Fibroblast of pulmonary artery (primary cell): ENCODE measurements at regions not wholly inside any gene's neighbourhood (a gene's known extent, or its start where the extent isn't known, plus 50 kb on each side); places are given as distances from the start of the nearest gene placed in this dataset.

ENCODE experiments used
- DNase-seq: peaks from one replicate; pipeline ENCODE4 v3.0.0-alpha.2; 2010; ENCODE audit warnings: low read depth
- H3K4me3 ChIP-seq: replicated peaks from 2 replicates; pipeline ENCODE4 v1.5.1; 2011; ENCODE audit warnings: low read depth, mild to moderate bottlenecking, control low read depth, low read length, moderate library complexity
- CTCF ChIP-seq: IDR thresholded peaks from 2 replicates; pipeline ENCODE4 v1.5.1; 2011; ENCODE audit warnings: mild to moderate bottlenecking, control low read depth, low read length, inconsistent platforms; ENCODE audit errors: missing control alignments

- DNase-seq: peak; percentile 33
- TF ChIP-seq CTCF: no peak
- H3K4me3 ChIP-seq: no peak overlapping the region
Measured at GRCh38 chr12:60172266-60173211, 576.7 kb downstream of the SLC16A7 start.

DNA sequence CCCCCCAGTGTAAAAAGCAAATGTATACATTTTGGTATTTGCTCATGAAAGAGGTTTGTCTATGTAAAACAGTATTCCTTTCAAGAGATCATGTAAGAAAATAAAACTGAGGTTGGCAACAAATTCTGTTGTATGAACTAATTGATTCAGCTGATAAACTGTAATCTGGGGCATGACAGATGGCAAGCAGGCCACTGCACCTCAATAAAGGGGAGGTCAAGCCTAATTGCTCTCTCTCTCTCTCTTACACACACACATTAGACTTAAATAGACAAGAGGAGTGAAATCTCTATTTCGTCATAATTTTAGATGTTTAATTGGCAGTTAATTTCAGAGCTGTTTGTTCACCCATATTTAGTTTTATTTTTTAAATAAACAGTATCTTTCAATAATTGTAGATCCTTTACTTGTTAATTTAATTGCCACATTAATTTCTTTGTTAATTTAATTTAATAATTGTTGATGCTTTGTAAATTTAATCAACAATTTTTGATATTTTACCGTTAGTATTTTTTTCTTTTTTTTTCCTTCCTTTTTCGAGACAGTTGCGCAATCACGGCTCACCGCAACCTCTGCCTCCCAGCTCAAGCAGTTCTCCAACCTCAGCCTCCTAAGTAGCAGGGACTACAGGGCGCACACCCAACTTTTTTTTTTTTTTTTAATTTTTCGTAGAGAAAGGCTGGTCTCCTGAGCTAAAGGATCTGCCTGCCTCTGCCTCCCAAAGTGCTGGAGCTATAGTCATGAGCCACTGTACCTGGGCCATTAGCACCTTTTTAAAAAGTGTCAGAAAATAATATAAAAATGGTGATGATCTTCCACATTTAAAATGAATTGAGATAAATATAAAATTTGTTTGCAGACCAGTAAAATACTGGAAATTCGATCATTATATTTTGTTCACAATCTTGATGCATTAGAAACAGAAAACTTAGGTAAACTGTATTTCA is 577.7 kb downstream of the SLC16A7 start:
- no peak overlapping the region for H3K4me3 ChIP-seq
- no peak for DNase-seq
- TF ChIP-seq CTCF: no peak

GRCh38 chr12:60174476-60174875 is 578.6 kb downstream of the SLC16A7 start:
- peak; percentile 6 for DNase-seq
- TF ChIP-seq CTCF: no peak
- H3K4me3 ChIP-seq: no peak overlapping the region

- TF ChIP-seq CTCF: no peak
- no peak overlapping the region for H3K4me3 ChIP-seq
- peak; percentile 11 for DNase-seq
Measured at GRCh38 chr12:60174941-60175340, 579.1 kb downstream of the SLC16A7 start.

DNA sequence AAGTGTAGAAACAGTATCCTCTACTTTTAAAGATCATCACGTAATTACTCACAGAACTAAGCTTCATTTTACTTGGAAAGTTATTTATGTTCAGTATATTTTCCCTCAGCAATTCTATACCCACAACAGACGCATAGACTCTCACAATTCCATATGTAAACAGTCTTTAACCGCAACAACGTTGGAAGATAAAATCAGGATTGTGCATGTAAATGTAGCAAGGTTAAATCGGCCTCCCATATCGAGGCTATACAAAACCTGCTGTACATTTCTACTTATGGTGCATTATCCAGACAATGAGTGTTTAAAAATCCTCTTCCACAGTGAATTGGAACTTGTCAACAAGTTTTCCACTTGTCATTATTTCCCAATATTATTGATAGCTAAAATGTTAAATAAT is 581.1 kb downstream of the SLC16A7 start:
- no peak overlapping the region for H3K4me3 ChIP-seq
- DNase-seq: no peak
- TF ChIP-seq CTCF: no peak

DNA sequence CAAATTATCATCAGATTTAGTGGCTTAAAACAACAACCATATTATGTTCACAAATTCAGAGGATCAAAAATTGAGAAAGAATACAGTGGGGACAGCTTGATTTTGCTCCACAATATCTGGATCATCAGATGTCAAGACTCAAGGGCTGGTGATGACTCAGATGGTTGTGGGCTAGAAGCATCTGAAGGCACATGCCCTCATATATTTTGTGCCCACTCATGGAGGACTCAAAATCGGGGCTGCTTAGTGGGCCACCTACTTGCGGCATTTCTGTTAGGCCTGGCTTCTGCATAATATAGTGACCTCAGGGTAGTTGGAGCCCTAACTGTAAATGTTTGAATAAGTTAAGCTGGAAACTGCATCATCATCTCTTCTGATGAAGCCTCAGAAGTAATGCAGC is 584.5 kb downstream of the SLC16A7 start:
- H3K4me3 ChIP-seq: no peak overlapping the region
- TF ChIP-seq CTCF: no peak
- DNase-seq: no peak
